GM19324 (cell line): ENCODE measurements at regions not wholly inside any gene's neighbourhood (a gene's known extent, or its start where the extent isn't known, plus 50 kb on each side); places are given as distances from the start of the nearest gene placed in this dataset.

Experiments
- ATAC-seq: cut with Tn5 transposase; IDR thresholded peaks from one replicate; pipeline ENCODE4 v1.9.1; 2021; ENCODE audit warnings: mild to moderate bottlenecking, moderate library complexity; ENCODE audit not compliant: unreplicated experiment, low FRiP score

- no peak for ATAC-seq
Measured at GRCh38 chr9:90300611-90301276, 341.9 kb downstream of the DIRAS2 start.

GRCh38 chr9:90301277-90301653, 341.4 kb downstream of the DIRAS2 start:
- ATAC-seq: no peak

GRCh38 chr9:90303655-90304054, 339.0 kb downstream of the DIRAS2 start:
- ATAC-seq: no peak

- ATAC-seq: no peak
Measured at GRCh38 chr9:90306158-90306557, 336.5 kb downstream of the DIRAS2 start.

- ATAC-seq: no peak
Measured at GRCh38 chr9:90307167-90307833, 335.3 kb downstream of the DIRAS2 start.

GRCh38 chr9:90307891-90308290, 334.7 kb downstream of the DIRAS2 start:
- ATAC-seq: no peak

- no peak for ATAC-seq
Measured at GRCh38 chr9:90308691-90309090, 333.9 kb downstream of the DIRAS2 start.

GRCh38 chr9:90309809-90310520, 332.7 kb downstream of the DIRAS2 start:
- no peak for ATAC-seq

- no peak for ATAC-seq
Measured at GRCh38 chr9:90310521-90310876, 332.1 kb downstream of the DIRAS2 start.

- ATAC-seq: no peak
Measured at GRCh38 chr9:90311811-90312210, 330.8 kb downstream of the DIRAS2 start.

- no peak for ATAC-seq
Measured at GRCh38 chr9:90322296-90322695, 320.3 kb downstream of the DIRAS2 start.

GRCh38 chr9:90325913-90326653, 316.5 kb downstream of the DIRAS2 start:
- ATAC-seq: no peak

GRCh38 chr9:90330231-90330630, 312.4 kb downstream of the DIRAS2 start:
- ATAC-seq: no peak

GRCh38 chr9:90331826-90332575, 310.6 kb downstream of the DIRAS2 start:
- ATAC-seq: no peak

GRCh38 chr9:90333226-90333625, 309.4 kb downstream of the DIRAS2 start:
- ATAC-seq: no peak

- no peak for ATAC-seq
Measured at GRCh38 chr9:90340421-90340820, 302.2 kb downstream of the DIRAS2 start.

- ATAC-seq: no peak
Measured at GRCh38 chr9:90342607-90343006, 300.0 kb downstream of the DIRAS2 start.

- no peak for ATAC-seq
Measured at GRCh38 chr9:90343366-90343765, 299.3 kb downstream of the DIRAS2 start.

- no peak for ATAC-seq
Measured at GRCh38 chr9:90343991-90344390, 298.6 kb downstream of the DIRAS2 start.

- ATAC-seq: no peak
Measured at GRCh38 chr9:90365666-90366065, 277.0 kb downstream of the DIRAS2 start.
